ENCODE measurements at regions not wholly inside any gene's neighbourhood (a gene's known extent, or its start where the extent isn't known, plus 50 kb on each side); places are given as distances from the start of the nearest gene placed in this dataset.
"Not testable (repeated sequence)": the region's sequence is repeated elsewhere in the genome, so short reads cannot be mapped to it uniquely, and the experiment has no call there.

- FAIRE-seq, result no peak
These were observed 339.9 kb upstream of the SPRY2 start for GRCh38 chr13:80680786-80681366.

GRCh38 chr13:80679423-80679822 is 338.5 kb upstream of the SPRY2 start:
- no peak for FAIRE-seq

- FAIRE-seq, result no peak
These were observed 336.3 kb upstream of the SPRY2 start for GRCh38 chr13:80677227-80677626.

GRCh38 chr13:80675442-80675841 is 334.5 kb upstream of the SPRY2 start:
- not testable (repeated sequence) for FAIRE-seq

- no peak for FAIRE-seq
These were observed 330.8 kb upstream of the SPRY2 start for GRCh38 chr13:80671773-80672172.

- no peak for FAIRE-seq
These were observed 328.2 kb upstream of the SPRY2 start for GRCh38 chr13:80669112-80669511.

GRCh38 chr13:80668452-80668851 is 327.5 kb upstream of the SPRY2 start:
- no peak for FAIRE-seq

GRCh38 chr13:80666782-80667552 is 326.0 kb upstream of the SPRY2 start:
- FAIRE-seq, result no peak

GRCh38 chr13:80665792-80666333 is 324.9 kb upstream of the SPRY2 start:
- FAIRE-seq, result no peak

GRCh38 chr13:80664950-80665349 is 324.0 kb upstream of the SPRY2 start:
- FAIRE-seq, result no peak

- FAIRE-seq, result no peak
These were observed 322.9 kb upstream of the SPRY2 start for GRCh38 chr13:80663788-80664187.

- FAIRE-seq, result no peak
These were observed 317.8 kb upstream of the SPRY2 start for GRCh38 chr13:80658705-80659104.

- FAIRE-seq, result no peak
These were observed 315.6 kb upstream of the SPRY2 start for GRCh38 chr13:80656512-80656904.

- no peak for FAIRE-seq
These were observed 315.0 kb upstream of the SPRY2 start for GRCh38 chr13:80655778-80656511.

GRCh38 chr13:80654638-80655249 is 313.8 kb upstream of the SPRY2 start:
- no peak for FAIRE-seq

GRCh38 chr13:80649274-80649673 is 308.3 kb upstream of the SPRY2 start:
- no peak for FAIRE-seq

- FAIRE-seq, result no peak
These were observed 301.7 kb upstream of the SPRY2 start for GRCh38 chr13:80642641-80643040.

- FAIRE-seq, result no peak
These were observed 292.3 kb upstream of the SPRY2 start for GRCh38 chr13:80633251-80633650.

- no peak for FAIRE-seq
These were observed 289.8 kb upstream of the SPRY2 start for GRCh38 chr13:80630685-80631121.

GRCh38 chr13:80618781-80619180 is 277.9 kb upstream of the SPRY2 start:
- FAIRE-seq, result no peak

GRCh38 chr13:80612804-80613203 is 271.9 kb upstream of the SPRY2 start:
- FAIRE-seq, result no peak

- FAIRE-seq, result no peak
These were observed 270.4 kb upstream of the SPRY2 start for GRCh38 chr13:80611310-80611709.

GRCh38 chr13:80605716-80606115 is 264.8 kb upstream of the SPRY2 start:
- peak; percentile 87 for FAIRE-seq
